GM21576 (cell line): ENCODE measurements at regions not wholly inside any gene's neighbourhood (a gene's known extent, or its start where the extent isn't known, plus 50 kb on each side); places are given as distances from the start of the nearest gene placed in this dataset.
A peak's percentile ranks its signal among the peaks of the same experiment; 100 is the strongest.

Experiments
- ATAC-seq: cut with Tn5 transposase; IDR thresholded peaks from one replicate; pipeline ENCODE4 v1.9.1; 2021; ENCODE audit warnings: mild to moderate bottlenecking, moderate library complexity; ENCODE audit not compliant: unreplicated experiment

- ATAC-seq, result no peak
These were observed 69.0 kb upstream of the IL6 start for GRCh38 chr7:22658031-22658430.

DNA sequence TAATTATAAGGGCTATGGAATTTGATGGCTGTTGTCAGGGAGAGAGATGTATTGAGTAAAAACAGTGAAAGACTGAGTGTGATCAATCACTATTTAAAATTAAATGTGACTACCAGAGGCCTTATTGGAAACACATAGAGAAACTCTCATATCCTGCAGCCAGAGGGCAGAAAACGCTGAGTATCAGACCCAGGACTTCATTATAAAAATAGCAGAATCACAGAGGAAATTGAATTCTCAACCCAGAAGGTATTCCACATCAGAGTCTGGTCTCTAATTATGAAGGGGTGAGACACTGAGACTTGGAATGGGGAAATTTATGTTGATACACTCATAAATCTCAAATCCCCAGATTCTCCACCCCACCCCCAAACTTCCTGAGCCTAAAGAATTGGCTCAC lies 69.5 kb upstream of the IL6 start:
- no peak for ATAC-seq

DNA sequence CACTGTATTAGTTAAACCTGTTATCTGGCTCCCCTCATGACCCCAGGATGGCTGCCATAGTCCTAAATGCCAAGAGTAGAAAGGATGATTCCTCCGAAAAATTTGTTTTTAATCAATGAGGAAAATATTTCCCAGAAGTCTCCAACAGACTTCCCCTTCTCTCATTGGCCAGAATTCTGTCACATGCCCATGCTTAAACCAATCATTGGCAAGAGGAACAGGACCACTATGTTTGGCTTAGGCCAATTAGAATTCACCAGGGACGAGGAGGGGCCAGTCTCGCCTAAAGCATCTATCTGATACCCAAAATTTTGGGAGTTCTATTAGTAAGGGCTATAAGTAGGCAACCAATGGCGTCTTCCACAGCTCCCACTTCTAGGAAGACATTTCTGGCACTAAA lies 71.2 kb upstream of the IL6 start:
- ATAC-seq, result no peak

GRCh38 chr7:22654831-22655230 lies 72.2 kb upstream of the IL6 start:
- no peak for ATAC-seq

DNA sequence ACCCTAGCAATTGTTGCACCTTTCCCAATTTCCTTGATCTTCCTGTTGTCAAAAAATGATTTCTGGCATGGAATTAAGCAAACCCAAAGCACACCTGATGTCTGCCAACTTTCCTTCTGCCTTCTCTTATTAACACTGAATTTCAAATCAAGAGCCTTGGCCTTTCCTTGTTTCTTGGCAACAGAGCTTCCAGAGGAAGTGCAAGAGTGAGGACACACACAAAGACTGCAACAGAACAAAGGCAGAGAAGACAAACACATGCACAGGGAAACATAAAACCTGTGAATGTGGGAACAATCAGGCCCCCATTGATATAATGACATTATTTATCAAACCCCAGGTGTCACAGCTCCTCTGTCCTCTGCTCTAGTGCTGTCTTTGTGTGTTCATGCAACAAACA lies 73.0 kb upstream of the IL6 start:
- ATAC-seq, result no peak

DNA sequence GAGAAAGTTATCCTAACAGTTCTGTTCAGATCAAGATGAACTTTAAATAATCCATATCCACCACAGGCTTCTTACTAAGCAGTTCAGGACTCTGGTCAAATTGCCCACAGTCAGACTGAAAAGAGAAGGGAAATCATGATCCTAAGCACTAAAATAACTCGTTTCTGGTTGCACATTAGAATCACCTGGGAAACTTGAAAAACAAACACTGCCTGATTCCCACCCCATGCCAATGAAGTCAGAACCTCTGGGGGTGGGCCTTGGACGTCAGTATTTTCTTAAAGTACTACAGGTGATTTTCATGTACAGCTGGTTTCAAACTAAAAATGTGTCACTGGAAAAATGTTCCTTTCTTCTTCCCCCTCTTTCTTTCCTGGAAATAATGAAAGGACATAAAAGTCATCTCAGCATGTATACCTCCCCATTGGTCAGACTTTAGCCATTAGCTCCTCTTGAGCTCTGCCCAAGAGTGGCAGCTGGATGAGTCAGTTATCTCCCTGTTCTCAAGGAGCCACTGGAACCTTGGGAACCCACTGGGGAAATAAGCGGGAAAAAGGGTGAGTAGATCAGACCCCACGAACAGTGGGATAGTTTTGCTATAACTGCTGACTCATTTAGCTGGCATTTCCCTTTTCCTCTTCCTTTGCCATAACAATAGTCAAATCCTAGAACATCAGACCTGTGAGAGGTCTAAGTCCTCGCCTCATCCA lies 75.3 kb upstream of the IL6 start:
- no peak for ATAC-seq

DNA sequence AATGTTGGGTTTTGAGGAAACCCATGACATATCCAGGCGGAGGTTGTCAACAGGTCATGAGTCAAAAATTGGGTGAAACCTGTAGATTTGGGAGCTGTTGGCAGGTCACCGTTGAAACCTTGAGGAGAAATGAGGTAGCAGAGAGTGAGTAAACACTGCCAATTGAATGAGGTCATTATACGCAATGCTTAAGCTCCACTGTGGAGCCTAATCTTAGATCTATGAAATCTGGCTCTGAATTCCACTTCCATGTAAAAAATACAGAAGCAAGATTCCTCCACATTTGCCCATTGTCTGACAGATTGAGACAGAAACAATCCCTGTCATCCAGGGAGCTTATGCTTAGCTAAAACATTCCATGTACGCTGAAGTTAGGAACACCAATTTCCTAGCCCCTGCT lies 76.0 kb upstream of the IL6 start:
- no peak for ATAC-seq

DNA sequence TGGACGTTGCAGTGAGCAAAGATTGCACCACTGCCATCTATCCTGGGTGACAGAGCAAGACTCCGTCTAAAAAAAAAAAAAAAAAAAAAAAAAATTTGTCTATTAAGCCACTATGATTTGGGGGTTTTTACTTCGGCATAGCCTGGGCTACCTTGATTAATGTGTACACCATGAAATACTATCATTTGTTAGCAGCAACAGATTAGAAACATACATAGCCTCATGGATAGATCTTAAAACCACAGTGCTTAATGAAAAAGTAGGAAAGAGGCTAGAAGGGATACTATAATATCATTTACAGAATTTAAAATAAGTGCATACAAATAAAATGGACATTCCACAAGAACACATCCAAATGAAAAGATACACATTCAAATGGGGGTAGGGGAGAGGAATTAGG lies 77.3 kb upstream of the IL6 start:
- ATAC-seq, result no peak

DNA sequence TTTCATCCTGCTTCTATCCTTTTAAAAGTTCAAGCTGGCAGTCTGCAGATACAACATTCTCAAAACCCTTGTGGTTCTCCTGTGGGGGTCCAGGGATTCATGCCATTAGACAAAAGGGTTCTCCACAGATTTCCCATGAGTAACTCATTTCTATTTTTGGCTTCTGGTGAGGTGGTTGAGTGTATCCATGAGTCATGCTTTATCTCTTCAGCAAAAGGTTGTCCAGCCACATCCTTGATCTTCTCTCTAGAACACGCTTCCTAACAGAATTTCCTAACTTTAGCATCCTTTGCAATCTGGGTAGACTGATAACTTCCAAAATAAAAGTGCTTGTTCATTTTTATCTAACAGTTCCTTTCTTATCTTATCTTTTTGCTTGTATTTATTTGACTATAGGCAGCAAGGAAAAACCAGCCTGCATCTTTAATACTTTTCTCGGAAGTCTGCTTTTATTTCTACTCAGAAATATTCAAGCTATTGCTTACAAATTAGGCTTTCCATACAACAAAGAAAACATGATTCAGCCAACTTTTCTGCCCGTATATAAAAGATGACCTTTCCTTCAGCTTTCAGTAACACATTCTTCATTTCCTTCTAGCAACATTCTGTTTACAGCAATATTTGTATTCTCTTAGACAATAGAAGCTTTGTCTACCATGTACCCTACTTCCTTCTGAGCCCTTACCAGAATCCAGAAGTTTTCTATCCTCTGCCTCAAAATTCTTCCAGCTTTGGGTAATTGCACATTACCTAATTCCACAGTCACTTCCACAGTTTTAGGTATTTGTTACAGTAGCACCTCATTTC lies 79.3 kb upstream of the IL6 start:
- ATAC-seq, result no peak

DNA sequence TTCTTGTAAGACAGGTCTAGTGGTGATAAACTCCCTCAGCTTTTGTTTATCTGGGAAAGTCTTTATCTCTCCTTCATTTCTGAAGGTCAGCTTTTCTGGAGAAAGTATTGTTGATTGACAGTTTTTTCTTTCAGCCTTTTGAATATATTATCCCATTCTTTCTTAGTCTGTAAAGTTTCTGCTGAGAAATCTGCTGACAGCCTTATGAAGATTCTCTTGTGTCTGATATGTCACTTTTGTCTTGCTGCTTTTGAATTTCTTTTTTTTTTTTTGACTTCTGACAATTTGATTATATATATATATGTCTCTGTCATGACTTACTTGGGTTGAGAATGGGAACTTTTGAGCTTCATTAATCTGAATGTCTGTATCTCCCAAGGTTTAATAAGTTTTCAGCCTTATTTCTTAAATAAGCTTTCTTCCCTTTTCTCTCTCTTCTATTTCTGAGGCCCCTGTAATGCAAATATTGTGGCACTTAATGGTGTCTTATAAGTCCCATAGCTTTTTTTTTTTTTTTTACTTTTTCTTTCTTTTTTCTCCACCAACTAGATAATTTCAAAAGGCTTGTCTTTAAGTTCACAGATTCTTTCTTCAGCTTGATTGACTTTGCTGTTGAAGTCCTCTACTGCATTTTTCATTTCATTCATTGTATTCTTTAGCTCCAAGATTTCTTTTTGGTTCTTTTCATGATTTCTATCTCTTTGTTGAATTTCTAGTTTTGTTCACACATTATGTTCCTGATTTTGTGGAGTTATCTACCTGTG lies 81.4 kb upstream of the IL6 start:
- ATAC-seq, result no peak

- no peak for ATAC-seq
These were observed 84.5 kb upstream of the IL6 start for GRCh38 chr7:22642454-22642853.

- peak; percentile 95 for ATAC-seq
These were observed 86.7 kb upstream of the IL6 start for GRCh38 chr7:22640269-22640668.

GRCh38 chr7:22639396-22639795 lies 87.6 kb upstream of the IL6 start:
- ATAC-seq, result no peak

DNA sequence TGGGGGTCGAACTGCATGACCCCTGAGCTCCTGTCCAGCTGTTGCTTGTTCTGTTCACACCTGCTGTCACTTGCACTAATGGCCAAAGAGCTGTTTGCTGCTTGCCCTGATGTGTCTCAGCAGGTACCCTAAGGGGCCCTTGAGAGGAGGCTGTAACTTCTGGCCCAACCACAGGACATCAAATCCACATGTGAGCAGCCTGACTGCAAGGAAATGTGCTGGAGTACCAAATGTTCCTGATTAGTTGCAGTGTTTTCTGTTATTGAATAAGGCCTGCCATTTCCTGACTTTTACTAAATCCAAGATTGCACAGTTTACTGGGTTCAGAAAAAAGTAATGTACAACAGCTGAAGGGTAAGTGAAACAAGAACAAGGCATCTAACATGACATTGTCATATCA lies 91.7 kb upstream of the IL6 start:
- no peak for ATAC-seq

- no peak for ATAC-seq
These were observed 93.0 kb upstream of the IL6 start for GRCh38 chr7:22633954-22634474.

DNA sequence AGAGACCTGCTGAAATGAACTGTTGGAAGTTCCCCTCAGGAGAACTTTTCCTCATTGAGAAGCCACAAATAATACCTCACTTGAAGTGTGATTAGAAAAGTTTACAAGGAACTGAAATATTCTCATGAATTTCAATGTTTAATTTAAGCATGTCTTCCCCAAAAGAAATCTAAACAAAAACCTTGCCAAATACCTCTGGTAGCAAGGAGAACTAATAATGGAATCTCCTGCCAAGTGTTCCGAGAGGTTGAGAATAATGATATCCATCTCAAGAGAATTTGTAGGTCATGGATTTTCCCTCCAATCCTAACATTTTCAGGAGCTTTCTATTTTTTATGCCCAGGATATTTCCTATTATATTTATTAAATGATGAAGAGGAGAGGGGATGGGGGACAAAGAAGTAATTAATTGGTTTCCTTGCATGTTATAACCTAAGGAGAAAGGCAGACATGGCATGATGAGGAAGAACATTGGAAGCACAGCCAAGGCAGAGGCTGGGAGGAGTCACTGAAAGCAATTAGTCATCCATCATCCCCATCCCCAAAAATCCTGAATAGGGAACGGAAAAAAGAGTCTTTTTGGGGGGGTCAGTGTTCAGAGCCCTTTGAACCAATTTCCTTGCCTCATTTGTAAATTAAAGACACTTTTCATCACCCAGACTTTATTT lies 93.6 kb upstream of the IL6 start:
- ATAC-seq, result no peak

- ATAC-seq, result no peak
These were observed 94.3 kb upstream of the IL6 start for GRCh38 chr7:22632674-22633073.

GRCh38 chr7:22631730-22632129 lies 95.3 kb upstream of the IL6 start:
- ATAC-seq, result no peak

GRCh38 chr7:22630069-22630468 lies 96.9 kb upstream of the IL6 start:
- ATAC-seq, result no peak

DNA sequence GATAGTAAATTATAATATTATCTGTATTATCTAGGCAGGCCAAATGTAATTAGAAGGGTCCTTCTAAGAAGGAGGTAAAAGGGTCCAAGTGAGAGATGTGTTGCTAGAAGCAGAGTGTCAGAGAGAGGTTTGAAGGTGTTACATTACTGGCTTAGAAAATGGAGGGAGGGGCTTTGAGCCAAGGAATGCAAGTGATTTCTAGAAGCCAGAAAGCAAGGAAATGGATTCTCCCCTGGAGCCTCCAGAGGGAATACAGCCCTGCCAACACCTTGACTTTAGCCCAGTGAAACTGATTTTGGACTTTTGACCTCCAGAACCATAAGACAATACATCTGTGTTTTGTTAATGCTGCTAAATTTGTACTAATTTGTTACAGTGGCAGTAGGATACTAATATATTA lies 97.9 kb upstream of the IL6 start:
- no peak for ATAC-seq

DNA sequence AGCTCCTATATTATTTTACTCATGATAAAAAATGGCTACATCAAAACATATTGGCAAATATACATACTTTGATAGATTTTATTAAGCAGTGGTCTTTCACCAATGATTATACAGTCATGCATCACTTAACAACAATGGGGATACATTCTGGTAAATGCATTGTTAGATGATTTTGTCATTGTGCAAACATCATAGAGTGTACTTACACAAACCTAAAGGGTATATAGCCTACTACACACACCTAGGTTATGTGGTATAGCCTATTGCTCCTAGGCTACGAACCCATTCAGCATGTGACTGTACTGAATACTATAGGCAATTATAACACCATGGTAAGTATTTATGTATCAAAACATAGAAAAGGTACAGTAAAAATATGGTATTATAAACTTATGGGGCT lies 98.9 kb upstream of the IL6 start:
- ATAC-seq, result no peak
